Activated T-cell treated with anti-CD3 and anti-CD28 coated beads, Interleukin-2, amount 50 U/mL, for 4 hours (primary cell): ENCODE measurements at regions not wholly inside any gene's neighbourhood (a gene's known extent, or its start where the extent isn't known, plus 50 kb on each side); places are given as distances from the start of the nearest gene placed in this dataset.
A peak's percentile ranks its signal among the peaks of the same experiment; 100 is the strongest.

Experiments
- ATAC-seq, 2 donors: fragments of 200-7000 bp; cut with Tn5 transposase; one replicate each; pipeline ENCODE4 v1.10.0; 2021
- DNase-seq: peaks from one replicate; pipeline ENCODE4 v3.0.0-alpha.2; 2020
- H3K27me3 Mint-ChIP-seq: one replicate; pipeline ENCODE4 v1.8.0; 2021; ENCODE audit warnings: low read depth, mixed read lengths
- H3K36me3 Mint-ChIP-seq: one replicate; pipeline ENCODE4 v1.8.0; 2022; ENCODE audit warnings: mixed read lengths; ENCODE audit not compliant: insufficient read depth
- H3K4me1 Mint-ChIP-seq: one replicate; pipeline ENCODE4 v1.8.0; 2021; ENCODE audit warnings: low read depth, mixed read lengths
- H3K4me3 Mint-ChIP-seq: one replicate; pipeline ENCODE4 v1.8.0; 2021; ENCODE audit warnings: mild to moderate bottlenecking, moderate library complexity, mixed read lengths
- H3K9me3 Mint-ChIP-seq: one replicate; pipeline ENCODE4 v1.8.0; 2021; ENCODE audit warnings: mixed read lengths

GRCh38 chr18:76679945-76680344 is 142.4 kb upstream of the ZNF236 start:
- Mint-ChIP-seq H3K9me3 (no peaks in the 10 kb centered on the region), H3K4me1 (no peaks in the 10 kb centered on the region), H3K27me3 (peaks cover 12% of the 10 kb centered on the region), H3K36me3 (no peaks in the 10 kb centered on the region), H3K4me3 (no peak overlapping the region)
- no peak for DNase-seq
- no peak for ATAC-seq

GRCh38 chr18:76679259-76679658 is 143.1 kb upstream of the ZNF236 start:
- Mint-ChIP-seq H3K36me3 (no peaks in the 10 kb centered on the region), H3K27me3 (peaks cover 13% of the 10 kb centered on the region), H3K4me1 (no peaks in the 10 kb centered on the region), H3K9me3 (no peaks in the 10 kb centered on the region), H3K4me3 (no peak overlapping the region)
- no peak for DNase-seq
- no peak for ATAC-seq

GRCh38 chr18:76678248-76678647 is 144.1 kb upstream of the ZNF236 start:
- H3K36me3 Mint-ChIP-seq = no peaks in the 10 kb centered on the region
- no peak overlapping the region for H3K4me3 Mint-ChIP-seq
- no peak for DNase-seq
- H3K27me3 Mint-ChIP-seq = peaks cover 11% of the 10 kb centered on the region
- no peak for ATAC-seq
- no peaks in the 10 kb centered on the region for H3K9me3 Mint-ChIP-seq
- H3K4me1 Mint-ChIP-seq = no peaks in the 10 kb centered on the region

GRCh38 chr18:76674596-76674995 is 147.8 kb upstream of the ZNF236 start:
- Mint-ChIP-seq H3K27me3 (peaks cover 4% of the 10 kb centered on the region), H3K4me1 (no peaks in the 10 kb centered on the region), H3K36me3 (no peaks in the 10 kb centered on the region), H3K4me3 (no peak overlapping the region), H3K9me3 (no peaks in the 10 kb centered on the region)
- no peak for DNase-seq
- no peak for ATAC-seq

- no peak for DNase-seq
- H3K4me3 Mint-ChIP-seq = no peak overlapping the region
- no peak for ATAC-seq
- no peaks in the 10 kb centered on the region for H3K9me3 Mint-ChIP-seq
- no peaks in the 10 kb centered on the region for H3K36me3 Mint-ChIP-seq
- peaks cover 4% of the 10 kb centered on the region for H3K27me3 Mint-ChIP-seq
- H3K4me1 Mint-ChIP-seq = no peaks in the 10 kb centered on the region
These were observed 148.8 kb upstream of the ZNF236 start for GRCh38 chr18:76673281-76674185.

GRCh38 chr18:76672627-76673026 is 149.7 kb upstream of the ZNF236 start:
- Mint-ChIP-seq H3K4me1 (no peaks in the 10 kb centered on the region), H3K27me3 (peaks cover 4% of the 10 kb centered on the region), H3K9me3 (no peaks in the 10 kb centered on the region), H3K36me3 (no peaks in the 10 kb centered on the region), H3K4me3 (no peak overlapping the region)
- ATAC-seq = no peak
- no peak for DNase-seq

GRCh38 chr18:76670564-76671288 is 151.6 kb upstream of the ZNF236 start:
- no peaks in the 10 kb centered on the region for H3K36me3 Mint-ChIP-seq
- H3K27me3 Mint-ChIP-seq = peaks cover 8% of the 10 kb centered on the region
- no peak overlapping the region for H3K4me3 Mint-ChIP-seq
- ATAC-seq (no peak), DNase-seq (no peak)
- no peaks in the 10 kb centered on the region for H3K4me1 Mint-ChIP-seq
- no peaks in the 10 kb centered on the region for H3K9me3 Mint-ChIP-seq

GRCh38 chr18:76668546-76668945 is 153.8 kb upstream of the ZNF236 start:
- Mint-ChIP-seq H3K4me1 (no peaks in the 10 kb centered on the region), H3K27me3 (peaks cover 12% of the 10 kb centered on the region), H3K9me3 (no peaks in the 10 kb centered on the region), H3K4me3 (no peak overlapping the region), H3K36me3 (no peaks in the 10 kb centered on the region)
- no peak for ATAC-seq
- no peak for DNase-seq

- H3K36me3 Mint-ChIP-seq = no peaks in the 10 kb centered on the region
- no peak overlapping the region for H3K4me3 Mint-ChIP-seq
- ATAC-seq (no peak), DNase-seq (no peak)
- no peaks in the 10 kb centered on the region for H3K9me3 Mint-ChIP-seq
- H3K4me1 Mint-ChIP-seq = no peaks in the 10 kb centered on the region
- peaks cover 12% of the 10 kb centered on the region for H3K27me3 Mint-ChIP-seq
These were observed 154.2 kb upstream of the ZNF236 start for GRCh38 chr18:76668119-76668518.

GRCh38 chr18:76667603-76668002 is 154.8 kb upstream of the ZNF236 start:
- H3K36me3 Mint-ChIP-seq = no peaks in the 10 kb centered on the region
- no peaks in the 10 kb centered on the region for H3K4me1 Mint-ChIP-seq
- H3K4me3 Mint-ChIP-seq = no peak overlapping the region
- H3K9me3 Mint-ChIP-seq = no peaks in the 10 kb centered on the region
- ATAC-seq (no peak), DNase-seq (no peak)
- H3K27me3 Mint-ChIP-seq = peaks cover 12% of the 10 kb centered on the region

- Mint-ChIP-seq H3K27me3 (peaks cover 24% of the 10 kb centered on the region), H3K4me3 (no peak overlapping the region), H3K4me1 (peaks cover 10% of the 10 kb centered on the region), H3K9me3 (no peaks in the 10 kb centered on the region), H3K36me3 (no peaks in the 10 kb centered on the region)
- no peak for ATAC-seq
- DNase-seq = no peak
These were observed 159.7 kb upstream of the ZNF236 start for GRCh38 chr18:76662626-76663025.

- peaks cover 27% of the 10 kb centered on the region for H3K27me3 Mint-ChIP-seq
- no peaks in the 10 kb centered on the region for H3K36me3 Mint-ChIP-seq
- DNase-seq = no peak
- H3K4me3 Mint-ChIP-seq = no peak overlapping the region
- H3K9me3 Mint-ChIP-seq = no peaks in the 10 kb centered on the region
- no peak for ATAC-seq
- H3K4me1 Mint-ChIP-seq = peaks cover 15% of the 10 kb centered on the region
These were observed 161.7 kb upstream of the ZNF236 start for GRCh38 chr18:76660571-76661192.

- no peaks in the 10 kb centered on the region for H3K36me3 Mint-ChIP-seq
- no peak overlapping the region for H3K4me3 Mint-ChIP-seq
- H3K9me3 Mint-ChIP-seq = no peaks in the 10 kb centered on the region
- H3K4me1 Mint-ChIP-seq = peaks cover 15% of the 10 kb centered on the region
- peaks cover 35% of the 10 kb centered on the region for H3K27me3 Mint-ChIP-seq
- peak; percentile 48 to 61 for ATAC-seq
- no peak for DNase-seq
These were observed 163.6 kb upstream of the ZNF516 start for GRCh38 chr18:76658627-76659026.

- H3K9me3 Mint-ChIP-seq = no peaks in the 10 kb centered on the region
- H3K4me3 Mint-ChIP-seq = no peak overlapping the region
- ATAC-seq (peak in 1 of 2 donors; percentile 41), DNase-seq (no peak)
- peaks cover 39% of the 10 kb centered on the region for H3K27me3 Mint-ChIP-seq
- H3K4me1 Mint-ChIP-seq = peaks cover 15% of the 10 kb centered on the region
- H3K36me3 Mint-ChIP-seq = no peaks in the 10 kb centered on the region
These were observed 162.9 kb upstream of the ZNF516 start for GRCh38 chr18:76657911-76658470.
